Osteocyte (in vitro differentiated cells): ENCODE measurements at regions not wholly inside any gene's neighbourhood (a gene's known extent, or its start where the extent isn't known, plus 50 kb on each side); places are given as distances from the start of the nearest gene placed in this dataset.

Source experiments
- DNase-seq: peaks from one replicate; pipeline ENCODE4 v3.0.0; 2021; ENCODE audit warnings: mixed read lengths; ENCODE audit not compliant: unreplicated experiment; ENCODE audit errors: extremely low spot score
- H3K27ac Mint-ChIP-seq: one replicate; pipeline ENCODE4 v1.8.0; 2021; ENCODE audit warnings: mild to moderate bottlenecking, mixed read lengths; ENCODE audit not compliant: unreplicated experiment
- H3K27me3 Mint-ChIP-seq: one replicate; pipeline ENCODE4 v1.8.0; 2021; ENCODE audit warnings: mixed read lengths; ENCODE audit not compliant: unreplicated experiment
- H3K36me3 Mint-ChIP-seq: one replicate; pipeline ENCODE4 v1.8.0; 2021; ENCODE audit warnings: mixed read lengths; ENCODE audit not compliant: unreplicated experiment
- H3K4me1 Mint-ChIP-seq: one replicate; pipeline ENCODE4 v1.8.0; 2021; ENCODE audit warnings: mixed read lengths; ENCODE audit not compliant: unreplicated experiment
- H3K4me3 Mint-ChIP-seq: one replicate; pipeline ENCODE4 v1.8.0; 2021; ENCODE audit warnings: mild to moderate bottlenecking, moderate library complexity, mixed read lengths; ENCODE audit not compliant: unreplicated experiment
- H3K9me3 Mint-ChIP-seq: one replicate; pipeline ENCODE4 v1.8.0; 2021; ENCODE audit warnings: mixed read lengths; ENCODE audit not compliant: unreplicated experiment
- CTCF ChIP-seq: fragments of 200-600 bp; sonication (generic); IDR thresholded peaks from 2 replicates; pipeline ENCODE4 v1.5.0; 2021; ENCODE audit warnings: antibody characterized with exemption, mild to moderate bottlenecking, moderate library complexity

GRCh38 chr5:155353231-155353630, 339.7 kb downstream of the KIF4B start:
- DNase-seq = no peak
- no peak overlapping the region for H3K27ac Mint-ChIP-seq
- H3K9me3 Mint-ChIP-seq = peaks cover 48% of the 10 kb centered on the region
- no peak overlapping the region for H3K4me3 Mint-ChIP-seq
- no peak for TF ChIP-seq CTCF
- H3K4me1 Mint-ChIP-seq = no peaks in the 10 kb centered on the region
- H3K27me3 Mint-ChIP-seq = no peaks in the 10 kb centered on the region
- peaks cover 1% of the 10 kb centered on the region for H3K36me3 Mint-ChIP-seq

- Mint-ChIP-seq H3K27me3 (no peaks in the 10 kb centered on the region), H3K9me3 (peaks cover 6% of the 10 kb centered on the region), H3K4me3 (no peak overlapping the region), H3K27ac (no peak overlapping the region), H3K36me3 (no peaks in the 10 kb centered on the region), H3K4me1 (no peaks in the 10 kb centered on the region)
- no peak for DNase-seq
- no peak for TF ChIP-seq CTCF
Observed at GRCh38 chr5:155366096-155366495, 352.5 kb downstream of the KIF4B start.

- H3K27ac Mint-ChIP-seq = no peak overlapping the region
- H3K4me1 Mint-ChIP-seq = no peaks in the 10 kb centered on the region
- H3K36me3 Mint-ChIP-seq = no peaks in the 10 kb centered on the region
- DNase-seq = no peak
- peaks cover 11% of the 10 kb centered on the region for H3K9me3 Mint-ChIP-seq
- no peak overlapping the region for H3K4me3 Mint-ChIP-seq
- no peaks in the 10 kb centered on the region for H3K27me3 Mint-ChIP-seq
- no peak for TF ChIP-seq CTCF
Observed at GRCh38 chr5:155367841-155368240, 354.3 kb downstream of the KIF4B start.

GRCh38 chr5:155368490-155368889, 354.9 kb downstream of the KIF4B start:
- no peaks in the 10 kb centered on the region for H3K27me3 Mint-ChIP-seq
- no peak for DNase-seq

GRCh38 chr5:155380480-155380879, 366.9 kb downstream of the KIF4B start:
- Mint-ChIP-seq H3K27ac (no peak overlapping the region), H3K4me3 (no peak overlapping the region), H3K4me1 (no peaks in the 10 kb centered on the region), H3K9me3 (peaks cover 8% of the 10 kb centered on the region), H3K27me3 (no peaks in the 10 kb centered on the region), H3K36me3 (no peaks in the 10 kb centered on the region)
- DNase-seq = no peak
- TF ChIP-seq CTCF = no peak

More at GRCh38 chr5:155368490-155368889, 354.9 kb downstream of the KIF4B start:
- H3K27ac Mint-ChIP-seq = no peak overlapping the region
- no peaks in the 10 kb centered on the region for H3K36me3 Mint-ChIP-seq
- no peak for TF ChIP-seq CTCF
- peaks cover 11% of the 10 kb centered on the region for H3K9me3 Mint-ChIP-seq
- no peak overlapping the region for H3K4me3 Mint-ChIP-seq
- H3K4me1 Mint-ChIP-seq = no peaks in the 10 kb centered on the region
